Heart left ventricle (tissue), 16 donors: ENCODE measurements at regions not wholly inside any gene's neighbourhood (a gene's known extent, or its start where the extent isn't known, plus 50 kb on each side); places are given as distances from the start of the nearest gene placed in this dataset.
"Not testable (repeated sequence)": the region's sequence is repeated elsewhere in the genome, so short reads cannot be mapped to it uniquely, and the experiment has no call there.

Source experiments
- ATAC-seq, 4 donors: fragments of 200-7000 bp; cut with Tn5 transposase; one replicate each; pipeline ENCODE4 v1.9.1; 2020 to 2022; ENCODE audit warnings: moderate library complexity in 4 of 4, mild to moderate bottlenecking in 3 of 4, moderate number of reproducible peaks in 1 of 4
- DNase-seq, 5 donors: peaks; one replicate each; pipeline ENCODE4 v3.0.0-alpha.2; 2020
- H3K27ac ChIP-seq, 12 donors: fragments of 200-600 bp; sonication (generic) in 4 of 12; one replicate each; pipeline versions ENCODE4 v1.5.0 to v1.8.0; 2016 to 2022; ENCODE audit warnings: mild to moderate bottlenecking in 2 of 12
- H3K27me3 ChIP-seq, 9 donors: fragments of 200-600 bp; sonication (generic) in 2 of 9; one replicate each; pipeline versions ENCODE4 v1.5.1 to v1.8.0; 2016 to 2022; ENCODE audit warnings: mild to moderate bottlenecking in 3 of 9
- H3K36me3 ChIP-seq, 9 donors: fragments of 200-600 bp; sonication (generic) in 2 of 9; one replicate each; pipeline versions ENCODE4 v1.5.0 to v1.8.0; 2018 to 2022; ENCODE audit warnings: mild to moderate bottlenecking in 2 of 9
- H3K4me1 ChIP-seq, 12 donors: fragments of 200-600 bp; sonication (generic) in 4 of 12; one replicate each; pipeline versions ENCODE4 v1.5.0 to v1.8.0; 2016 to 2022; ENCODE audit warnings: mild to moderate bottlenecking in 3 of 12
- H3K4me3 ChIP-seq, 12 donors: fragments of 200-600 bp; sonication (generic) in 4 of 12; one replicate each; pipeline versions ENCODE4 v1.5.0 to v1.8.0; 2017 to 2022; ENCODE audit warnings: mild to moderate bottlenecking in 9 of 12, moderate library complexity in 4 of 12
- H3K9me3 ChIP-seq, 12 donors: fragments of 200-600 bp; sonication (generic) in 4 of 12; one replicate each; pipeline versions ENCODE4 v1.5.0 to v1.8.0; 2016 to 2022; ENCODE audit warnings: mild to moderate bottlenecking in 1 of 12
- POLR2A ChIP-seq, 2 donors: fragments of 450-650 bp; IDR thresholded peaks; one replicate each; pipeline ENCODE4 v1.6.1; 2017; ENCODE audit warnings: antibody characterized with exemption in 2 of 2, mild to moderate bottlenecking in 2 of 2, moderate library complexity in 2 of 2
- WGBS, 4 donors: extraction: QIAGEN DNeasy Blood & Tissue Kit in 2 of 4; methylation state at CpG; one replicate each; pipeline versions ENCODE4 v1.1.5 to v1.1.7; 2013 to 2018; 5-methylcytosine and 5-hydroxymethylcytosine counted together
- intact Hi-C, 10 donors: fragments of 100-400 bp; cut with DNase I; formaldehyde crosslinking; loops; one replicate each; pipeline versions ENCODE4 v1.11.1 to v1.14.2; 2022
- TF ChIP-seq, protein P1 (sequence below), 12 donors: fragments of 200-600 bp; sonication (generic) in 4 of 12; IDR thresholded peaks; one replicate each; pipeline versions ENCODE4 v1.5.0 to v1.8.0; 2018 to 2022; ENCODE audit warnings: antibody characterized with exemption in 12 of 12, mild to moderate bottlenecking in 5 of 12
- donor health status: ischemic (EF 13 %, LVEDD 7.1; RV severe dilation, severe dysfunction).
- donor health status: healthy with polysubstance abuse.
- donor health status: DM: no; HTN: yes; CAD: no.
- donor health status: DM: no; HTN: no; CAD: no.
- donor health status: ischemic (EF 25% LVEDD 6.9; RV normal size, moderate dysfunction).
- donor health status: ischemic (EF 25% LVEDD 5.7; RV mildly dilated, moderate dysfunction).
- donor health status: healthy.
- donor health status: DM: yes; HTN: yes; CAD: no.
- donor health status: ischemic (EF 35%, LVEDD 5.7; RV mildly dilated, moderate dysfunction).
- donor health status: nonischemic (EF 11% LVEDD 7.7; RV severe dilation, severe dysfunction).
- donor health status: DM: yes; HTN: yes; CAD: no.
- donor health status: PGD.
- donor health status: ischemic (EF 29% LVEDD 5.4; RV normal size, mild dysfunction).
- donor health status: nonischemic (EF 23%, LVEDD 6.1; RV moderate dilation, normal function).

DNA sequence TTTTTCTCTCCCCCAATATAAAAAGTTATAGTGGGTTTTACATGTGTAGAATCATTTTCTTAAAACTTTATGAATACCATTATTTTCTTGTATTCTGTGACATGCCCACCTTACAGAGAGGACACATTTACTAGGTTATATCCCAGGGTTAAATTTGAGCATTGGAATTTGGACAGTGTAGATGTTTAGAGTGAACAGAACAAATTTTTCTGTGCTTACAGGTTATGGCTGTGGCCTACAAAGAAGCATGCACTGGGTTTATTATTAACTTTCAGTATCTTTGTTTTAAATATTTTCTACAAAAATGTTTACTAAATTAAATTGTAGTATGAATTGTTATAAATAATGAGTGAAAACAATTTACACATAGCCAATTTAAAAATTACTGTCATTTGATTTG, 51.3 kb upstream of the TRIM77 start:
- H3K4me1 ChIP-seq, H3K36me3 ChIP-seq, DNase-seq, H3K9me3 ChIP-seq, H3K4me3 ChIP-seq, ATAC-seq, intact Hi-C loops, H3K27ac ChIP-seq, H3K27me3 ChIP-seq: not testable (repeated sequence)

DNA sequence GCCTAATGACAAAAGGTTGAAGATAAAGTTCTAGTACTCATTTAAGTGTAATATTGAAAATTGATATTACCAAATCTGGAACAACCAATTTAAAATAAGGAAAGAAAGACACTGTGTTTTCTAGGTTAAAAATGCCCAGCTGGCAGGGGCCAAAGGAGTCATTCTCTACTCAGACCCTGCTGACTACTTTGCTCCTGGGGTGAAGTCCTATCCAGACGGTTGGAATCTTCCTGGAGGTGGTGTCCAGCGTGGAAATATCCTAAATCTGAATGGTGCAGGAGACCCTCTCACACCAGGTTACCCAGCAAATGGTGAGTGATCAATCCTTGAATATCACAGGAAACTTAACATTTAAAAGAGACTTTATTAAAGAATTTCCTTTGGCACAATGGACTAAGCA, 50.7 kb upstream of the TRIM77 start:
- H3K27me3 ChIP-seq, H3K27ac ChIP-seq, intact Hi-C loops, DNase-seq, H3K36me3 ChIP-seq, H3K4me3 ChIP-seq, H3K4me1 ChIP-seq, ATAC-seq, H3K9me3 ChIP-seq: not testable (repeated sequence)
- 61 to 76% (median 71%) methylated on average over 2 of the region's 2 CpGs for WGBS, 4 donors

DNA sequence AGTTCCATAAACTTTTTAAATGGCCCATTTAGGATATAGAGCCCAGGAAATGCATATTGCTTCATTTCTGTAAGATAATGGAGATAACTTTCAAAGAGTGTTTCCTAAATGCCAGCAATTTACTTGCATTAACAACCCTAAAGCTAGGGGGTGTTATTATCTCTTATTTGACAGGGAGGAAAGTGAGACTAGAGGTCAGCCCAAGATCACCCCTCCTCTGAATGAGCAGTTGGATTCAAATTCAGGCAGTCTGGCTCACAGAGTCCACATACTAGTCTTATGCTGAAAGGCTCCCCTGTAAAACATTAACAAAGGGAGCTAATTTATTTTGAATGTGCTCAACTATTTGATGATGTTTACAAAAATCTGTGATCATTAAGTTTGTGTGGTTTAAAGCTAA, 49.9 kb upstream of the TRIM77 start:
- no peak for ATAC-seq
- Histone ChIP-seq H3K4me1 (no peaks in the 10 kb centered on the region), H3K9me3 (no peaks in the 10 kb centered on the region), H3K36me3 (no peaks in the 10 kb centered on the region), H3K27me3 (no peaks in the 10 kb centered on the region), H3K27ac (no peak overlapping the region), H3K4me3 (no peak overlapping the region)
- intact Hi-C loops: no loop called here
- TF ChIP-seq, protein P1, sequence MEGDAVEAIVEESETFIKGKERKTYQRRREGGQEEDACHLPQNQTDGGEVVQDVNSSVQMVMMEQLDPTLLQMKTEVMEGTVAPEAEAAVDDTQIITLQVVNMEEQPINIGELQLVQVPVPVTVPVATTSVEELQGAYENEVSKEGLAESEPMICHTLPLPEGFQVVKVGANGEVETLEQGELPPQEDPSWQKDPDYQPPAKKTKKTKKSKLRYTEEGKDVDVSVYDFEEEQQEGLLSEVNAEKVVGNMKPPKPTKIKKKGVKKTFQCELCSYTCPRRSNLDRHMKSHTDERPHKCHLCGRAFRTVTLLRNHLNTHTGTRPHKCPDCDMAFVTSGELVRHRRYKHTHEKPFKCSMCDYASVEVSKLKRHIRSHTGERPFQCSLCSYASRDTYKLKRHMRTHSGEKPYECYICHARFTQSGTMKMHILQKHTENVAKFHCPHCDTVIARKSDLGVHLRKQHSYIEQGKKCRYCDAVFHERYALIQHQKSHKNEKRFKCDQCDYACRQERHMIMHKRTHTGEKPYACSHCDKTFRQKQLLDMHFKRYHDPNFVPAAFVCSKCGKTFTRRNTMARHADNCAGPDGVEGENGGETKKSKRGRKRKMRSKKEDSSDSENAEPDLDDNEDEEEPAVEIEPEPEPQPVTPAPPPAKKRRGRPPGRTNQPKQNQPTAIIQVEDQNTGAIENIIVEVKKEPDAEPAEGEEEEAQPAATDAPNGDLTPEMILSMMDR (IDR thresholded peaks at IDR 0.05): no peak
- no peak for TF ChIP-seq POLR2A (IDR thresholded peaks at IDR 0.05)
- DNase-seq: no peak
